H1 (cell line): ENCODE measurements at regions not wholly inside any gene's neighbourhood (a gene's known extent, or its start where the extent isn't known, plus 50 kb on each side); places are given as distances from the start of the nearest gene placed in this dataset.

Experiments used
- CHD2 ChIP-seq: IDR thresholded peaks from 2 replicates; pipeline ENCODE4 v1.6.1; 2012; ENCODE audit warnings: low read length, improper control_type of control experiment
- CTCF ChIP-seq, 3 experiments: IDR thresholded peaks; 1 replicate in 2 of 3; 2 replicates in 1 of 3; pipeline versions ENCODE4 v1.5.1 to v1.6.1; 2011; ENCODE audit warnings: low read length in 3 of 3, mild to moderate bottlenecking in 3 of 3, inconsistent platforms in 2 of 3, low read depth in 1 of 3, moderate library complexity in 1 of 3; ENCODE audit not compliant: insufficient read depth in 1 of 3; ENCODE audit errors: control extremely low read depth in 1 of 3
- JUN ChIP-seq: IDR thresholded peaks from 2 replicates; pipeline ENCODE4 v1.6.1; 2011; ENCODE audit warnings: low read depth, mild to moderate bottlenecking, improper control_type of control experiment, low read length
- MAFK ChIP-seq: IDR thresholded peaks from 2 replicates; pipeline ENCODE4 v1.6.1; 2012; ENCODE audit warnings: low read depth, mild to moderate bottlenecking, improper control_type of control experiment, low read length
- SIRT6 ChIP-seq: IDR thresholded peaks from one replicate; pipeline ENCODE4 v1.7.1; 2012; ENCODE audit warnings: low read length, inconsistent platforms
- TAF7 ChIP-seq: optimal IDR thresholded peaks from 2 replicates; pipeline ENCODE3; 2011; ENCODE audit warnings: low read depth, mild to moderate bottlenecking, inconsistent platforms, low read length, moderate library complexity, borderline replicate concordance

- TF ChIP-seq JUN (no peak), TAF7 (no peak), CHD2 (no peak), MAFK (no peak), CTCF (IDR thresholded peaks at IDR 0.05; ENCODE audit: control extremely low read depth in 1 of 3, insufficient read depth in 1 of 3, low read depth in 1 of 3, low read length in 3 of 3) (no peak), SIRT6 (no peak)
Measured at GRCh38 chr10:121411004-121411403, 187.2 kb downstream of the FGFR2 start (continued).
